Muscle layer of colon (tissue), 2 donors: ENCODE measurements at regions not wholly inside any gene's neighbourhood (a gene's known extent, or its start where the extent isn't known, plus 50 kb on each side); places are given as distances from the start of the nearest gene placed in this dataset.

Experiments
- H3K27ac ChIP-seq: one replicate; pipeline ENCODE4 v1.7.0; 2013; ENCODE audit warnings: low read depth, mild to moderate bottlenecking, low read length, moderate library complexity
- H3K27me3 ChIP-seq, 2 donors: one replicate each; pipeline ENCODE4 v1.7.0; 2013; ENCODE audit warnings: low read length in 2 of 2, mild to moderate bottlenecking in 2 of 2; ENCODE audit not compliant: insufficient read depth in 2 of 2, control insufficient read depth in 1 of 2
- H3K36me3 ChIP-seq: one replicate; pipeline ENCODE4 v1.7.0; 2013; ENCODE audit warnings: mild to moderate bottlenecking, low read length; ENCODE audit not compliant: insufficient read depth
- H3K4me1 ChIP-seq: one replicate; pipeline ENCODE4 v1.7.0; 2013; ENCODE audit warnings: mild to moderate bottlenecking, low read length; ENCODE audit not compliant: insufficient read depth
- H3K4me3 ChIP-seq, 2 donors: one replicate each; pipeline ENCODE4 v1.7.0; 2013; ENCODE audit warnings: low read length in 2 of 2, low read depth in 1 of 2, mild to moderate bottlenecking in 1 of 2, moderate library complexity in 1 of 2
- H3K9ac ChIP-seq: one replicate; pipeline ENCODE4 v1.7.0; 2013; ENCODE audit warnings: low read length
- H3K9me3 ChIP-seq: one replicate; pipeline ENCODE4 v1.7.0; 2013; ENCODE audit warnings: mild to moderate bottlenecking, low read length
- donor health status: abdominal sarcoma.
- donor health status: Adenocarcinoma of cecum.

DNA sequence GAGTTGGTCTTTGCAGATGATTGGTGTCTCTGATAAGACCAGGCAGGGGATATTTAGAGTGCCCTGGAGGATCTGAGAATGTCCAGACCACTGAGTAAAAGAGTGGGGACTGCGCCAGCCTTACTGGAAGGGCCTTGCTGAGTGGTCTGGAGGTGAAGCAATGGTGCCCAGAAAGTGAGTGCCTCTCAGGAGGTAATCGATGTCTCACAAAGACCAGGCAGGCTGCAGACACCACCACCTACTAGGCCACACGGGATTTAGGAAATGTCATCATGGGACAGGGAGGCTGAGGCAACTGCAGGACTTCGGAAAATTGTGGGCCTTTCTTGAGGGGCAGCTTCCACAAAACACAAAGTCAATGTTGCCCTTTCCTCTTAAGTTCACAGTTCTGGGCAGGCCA lies 57.2 kb upstream of the STEAP1B start:
- H3K4me1 ChIP-seq: peaks cover 16% of the 10 kb centered on the region
- H3K9me3 ChIP-seq: no peaks in the 10 kb centered on the region
- no peak overlapping the region for H3K9ac ChIP-seq
- no peaks in the 10 kb centered on the region for H3K27me3 ChIP-seq
- H3K4me3 ChIP-seq: no peak overlapping the region
- H3K27ac ChIP-seq: no peak overlapping the region
- H3K36me3 ChIP-seq: no peaks in the 10 kb centered on the region

DNA sequence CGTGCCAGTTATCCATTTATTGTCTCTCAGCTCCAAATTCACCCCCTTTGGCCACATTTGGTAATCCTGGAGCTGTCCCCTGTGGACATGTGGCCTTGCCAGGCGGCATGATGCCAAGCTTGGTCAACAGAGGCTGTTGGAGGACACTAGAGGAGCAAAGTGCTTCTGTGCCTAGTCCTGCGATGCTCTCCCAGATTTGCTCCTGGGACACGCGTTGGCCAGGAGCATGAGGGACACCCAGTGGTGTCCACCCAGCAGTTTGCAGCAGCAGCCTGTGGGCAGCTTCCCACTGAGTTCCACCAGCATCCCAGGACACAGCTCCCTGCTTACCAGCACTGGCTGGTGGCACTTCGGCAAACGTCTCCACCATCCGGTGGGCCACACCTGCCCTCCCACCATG lies 55.5 kb upstream of the STEAP1B start:
- no peak overlapping the region for H3K9ac ChIP-seq

DNA sequence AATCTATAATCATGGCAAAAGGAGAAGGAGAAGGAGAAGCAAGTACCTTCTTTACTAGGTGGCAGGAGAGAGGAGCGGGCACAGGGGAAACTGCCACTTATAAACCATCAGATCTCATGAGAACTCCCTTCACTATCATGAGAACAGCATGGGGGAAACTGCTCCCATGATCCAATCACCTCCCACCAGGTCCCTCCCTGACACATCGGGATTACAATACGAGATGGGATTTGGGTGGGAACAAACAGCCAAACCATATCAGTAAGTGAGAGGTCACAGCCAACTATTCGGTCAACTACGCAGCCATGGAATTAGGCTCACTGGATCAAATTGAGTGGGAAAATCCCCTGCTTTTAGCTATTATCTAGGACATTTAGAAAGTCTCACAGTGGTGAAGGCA lies 54.2 kb upstream of the STEAP1B start:
- peaks cover 11 to 12% of the 10 kb centered on the region in 2 donors for H3K27me3 ChIP-seq
- no peak overlapping the region for H3K27ac ChIP-seq
- H3K9me3 ChIP-seq: no peaks in the 10 kb centered on the region
- peaks cover 9% of the 10 kb centered on the region for H3K4me1 ChIP-seq
- H3K9ac ChIP-seq: no peak overlapping the region
- no peaks in the 10 kb centered on the region for H3K36me3 ChIP-seq
- H3K4me3 ChIP-seq: no peak overlapping the region

More for the DNA sequence above, 55.5 kb upstream of the STEAP1B start:
- Histone ChIP-seq H3K4me3 (no peak overlapping the region), H3K27ac (no peak overlapping the region), H3K4me1 (peaks cover 5% of the 10 kb centered on the region), H3K27me3 (no peaks in the 10 kb centered on the region), H3K9me3 (no peaks in the 10 kb centered on the region), H3K36me3 (no peaks in the 10 kb centered on the region)

DNA sequence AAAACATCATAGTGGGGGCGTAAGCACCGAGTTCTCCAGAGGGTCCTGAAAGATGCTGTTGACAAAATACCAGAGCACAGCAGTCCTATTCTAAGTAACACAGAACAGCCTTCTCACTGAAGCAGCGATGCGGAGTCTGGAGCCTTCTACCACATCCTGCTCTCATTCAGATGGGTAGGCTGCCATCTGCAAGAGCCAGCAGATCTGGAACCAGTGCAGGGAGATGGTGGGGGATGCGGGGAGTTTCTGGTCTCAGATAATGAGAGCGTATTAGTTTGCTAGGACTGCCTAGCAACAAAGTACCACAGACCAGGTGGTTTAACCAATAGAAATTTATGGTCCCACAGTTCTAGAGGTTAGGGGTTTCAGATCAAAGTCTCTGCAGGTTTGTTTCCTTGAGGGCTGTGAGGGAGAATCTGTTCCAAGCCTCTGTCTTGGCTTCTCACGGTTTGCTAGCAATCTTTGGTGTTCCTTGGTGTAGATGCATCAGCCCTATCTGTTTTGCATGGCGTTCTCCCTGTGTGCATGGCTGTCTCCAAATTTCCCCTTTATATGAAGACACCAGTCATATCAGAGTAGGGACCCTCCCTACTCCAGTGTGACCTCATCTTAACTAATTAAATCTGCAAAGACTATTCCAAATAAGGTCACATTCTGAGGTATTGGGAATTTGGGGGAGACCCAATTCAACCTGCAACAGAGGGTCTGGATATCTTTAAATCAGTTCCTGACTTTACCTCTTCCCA lies 52.0 kb upstream of the STEAP1B start:
- H3K36me3 ChIP-seq: no peaks in the 10 kb centered on the region
- no peak overlapping the region for H3K9ac ChIP-seq
- peaks cover 9% of the 10 kb centered on the region for H3K4me1 ChIP-seq
- H3K4me3 ChIP-seq: no peak overlapping the region
- H3K27me3 ChIP-seq: peaks cover 15 to 23% of the 10 kb centered on the region in 2 donors
- H3K9me3 ChIP-seq: no peaks in the 10 kb centered on the region
- no peak overlapping the region for H3K27ac ChIP-seq

DNA sequence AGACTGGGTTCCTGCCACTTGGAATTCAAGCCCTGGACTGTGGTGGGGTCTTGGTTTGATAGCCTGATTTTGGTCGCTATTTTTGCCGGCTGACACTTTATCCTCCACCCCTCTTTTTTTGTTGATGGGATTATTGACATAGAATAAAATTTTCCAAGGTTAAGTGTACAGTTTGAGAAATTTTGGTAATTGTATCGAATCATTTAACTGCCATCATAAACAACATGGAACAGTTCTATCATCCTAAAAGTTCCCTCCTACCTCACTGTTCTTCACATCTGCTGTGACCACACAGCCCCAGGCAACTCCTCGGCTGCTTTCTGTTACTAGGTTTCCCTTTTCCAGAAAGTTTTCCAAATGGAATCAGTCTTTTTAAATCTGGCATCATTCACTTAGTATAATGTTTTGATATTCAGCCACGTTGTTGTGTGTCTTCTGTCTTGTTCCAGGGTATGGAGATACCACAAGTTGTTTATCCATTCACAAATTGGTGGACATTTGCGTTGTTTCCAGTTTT lies 50.6 kb upstream of the STEAP1B start:
- Histone ChIP-seq H3K27me3 (peaks cover 15 to 26% of the 10 kb centered on the region in 2 donors), H3K4me3 (no peak overlapping the region), H3K36me3 (no peaks in the 10 kb centered on the region)

DNA sequence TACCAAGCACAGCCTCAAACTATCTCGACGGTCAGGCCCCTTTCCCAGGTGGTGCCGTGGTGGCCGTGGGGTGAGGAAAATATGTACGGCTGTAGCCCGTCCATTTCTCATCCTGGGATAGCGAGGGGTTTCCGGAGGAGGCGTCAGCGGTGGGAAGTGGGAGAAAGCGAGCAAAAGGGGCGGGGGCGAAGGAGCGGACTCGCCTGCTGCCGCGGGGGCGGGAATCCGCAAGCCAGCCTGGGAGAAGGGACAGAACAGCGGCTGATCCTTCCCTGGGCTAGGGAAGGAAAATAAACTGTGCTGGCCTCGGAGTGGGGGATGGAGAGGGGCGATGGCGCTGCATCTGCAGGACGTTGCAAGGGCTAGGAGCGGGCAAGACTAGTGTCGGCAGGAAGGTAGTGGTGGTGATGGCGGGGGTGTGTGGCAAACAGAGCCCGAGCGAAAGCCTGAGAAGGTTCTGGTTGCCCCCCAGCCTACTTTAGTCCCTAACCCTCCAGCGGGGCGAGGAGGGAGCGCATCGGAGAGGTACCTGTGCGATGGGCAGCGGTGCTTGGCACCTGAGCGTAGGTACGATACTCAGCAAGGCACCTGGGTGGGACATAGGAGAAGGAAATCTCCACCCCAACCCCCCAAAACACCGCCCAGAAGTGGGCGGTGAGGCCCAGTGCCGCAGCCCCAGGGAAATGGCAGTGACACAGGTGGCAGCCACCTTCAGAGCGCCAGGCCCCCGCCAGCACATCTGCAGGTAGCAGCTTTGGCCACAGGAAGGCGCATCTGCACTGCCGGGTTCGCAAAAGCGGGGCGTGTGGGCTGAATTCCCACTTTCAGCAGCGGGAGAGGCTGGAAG lies 49.9 kb upstream of the STEAP1B start:
- Histone ChIP-seq H3K36me3 (no peaks in the 10 kb centered on the region), H3K9ac (no peak overlapping the region), H3K27me3 (peaks cover 15 to 26% of the 10 kb centered on the region in 2 donors), H3K27ac (no peak overlapping the region), H3K4me1 (peaks cover 9% of the 10 kb centered on the region), H3K4me3 (peak overlapping the region; percentile 24 to 26), H3K9me3 (no peaks in the 10 kb centered on the region)

More for the DNA sequence above, 50.6 kb upstream of the STEAP1B start:
- no peak overlapping the region for H3K9ac ChIP-seq
- peaks cover 9% of the 10 kb centered on the region for H3K4me1 ChIP-seq
- H3K27ac ChIP-seq: no peak overlapping the region
- H3K9me3 ChIP-seq: no peaks in the 10 kb centered on the region
